ENCODE measurements at regions not wholly inside any gene's neighbourhood (a gene's known extent, or its start where the extent isn't known, plus 50 kb on each side); places are given as distances from the start of the nearest gene placed in this dataset.

DNA sequence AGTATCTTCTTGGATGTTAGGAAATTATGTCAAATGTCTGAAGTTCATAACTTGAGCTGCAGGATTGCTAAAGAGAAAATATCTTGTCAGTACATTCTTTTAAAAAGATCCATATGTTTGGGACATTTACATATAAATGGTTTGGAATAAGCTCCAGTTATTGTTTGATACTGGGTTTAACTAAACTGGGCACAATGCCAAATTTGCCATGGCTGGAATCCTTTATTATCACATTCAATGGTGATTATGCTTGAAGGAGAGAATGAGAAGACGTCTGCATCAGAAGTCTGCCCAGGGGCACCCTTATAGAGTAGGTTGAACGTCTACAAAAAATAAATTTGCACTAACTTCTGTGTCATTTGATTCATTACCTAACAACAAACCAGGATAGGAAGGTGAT, 652.5 kb downstream of the AMY1C start:
- TF ChIP-seq, protein P1, sequence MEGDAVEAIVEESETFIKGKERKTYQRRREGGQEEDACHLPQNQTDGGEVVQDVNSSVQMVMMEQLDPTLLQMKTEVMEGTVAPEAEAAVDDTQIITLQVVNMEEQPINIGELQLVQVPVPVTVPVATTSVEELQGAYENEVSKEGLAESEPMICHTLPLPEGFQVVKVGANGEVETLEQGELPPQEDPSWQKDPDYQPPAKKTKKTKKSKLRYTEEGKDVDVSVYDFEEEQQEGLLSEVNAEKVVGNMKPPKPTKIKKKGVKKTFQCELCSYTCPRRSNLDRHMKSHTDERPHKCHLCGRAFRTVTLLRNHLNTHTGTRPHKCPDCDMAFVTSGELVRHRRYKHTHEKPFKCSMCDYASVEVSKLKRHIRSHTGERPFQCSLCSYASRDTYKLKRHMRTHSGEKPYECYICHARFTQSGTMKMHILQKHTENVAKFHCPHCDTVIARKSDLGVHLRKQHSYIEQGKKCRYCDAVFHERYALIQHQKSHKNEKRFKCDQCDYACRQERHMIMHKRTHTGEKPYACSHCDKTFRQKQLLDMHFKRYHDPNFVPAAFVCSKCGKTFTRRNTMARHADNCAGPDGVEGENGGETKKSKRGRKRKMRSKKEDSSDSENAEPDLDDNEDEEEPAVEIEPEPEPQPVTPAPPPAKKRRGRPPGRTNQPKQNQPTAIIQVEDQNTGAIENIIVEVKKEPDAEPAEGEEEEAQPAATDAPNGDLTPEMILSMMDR (IDR thresholded peaks at IDR 0.05), result no peak
- no peaks in the 10 kb centered on the region for H3K27me3 Mint-ChIP-seq (ENCODE audit: low read depth, poor library complexity)
- H3K36me3 Mint-ChIP-seq (ENCODE audit: low read depth), result no peaks in the 10 kb centered on the region
- H3K9me3 Mint-ChIP-seq, result no peaks in the 10 kb centered on the region
- no peak for DNase-seq
- H3K27ac Mint-ChIP-seq, result no peak overlapping the region
- H3K4me3 Mint-ChIP-seq, result no peak overlapping the region
- no peaks in the 10 kb centered on the region for H3K4me1 Mint-ChIP-seq

DNA sequence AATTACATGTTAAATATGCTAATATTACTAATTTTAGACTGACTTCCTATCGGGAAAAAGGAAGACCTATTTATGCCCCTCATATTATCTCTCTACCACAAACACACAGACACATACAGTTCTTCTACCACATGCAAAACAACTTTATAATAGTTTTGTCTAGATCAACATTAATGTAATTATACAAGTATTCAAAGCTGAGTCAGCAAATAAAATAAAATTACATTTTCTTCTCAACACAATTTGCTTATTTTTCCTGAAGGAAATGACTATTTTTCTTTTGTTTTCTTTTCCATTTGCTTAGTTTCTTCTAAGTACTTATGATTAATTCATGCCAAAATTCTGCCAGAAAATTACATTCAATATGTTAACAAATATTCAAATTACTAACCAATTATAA, 654.2 kb downstream of the AMY1C start:
- H3K36me3 Mint-ChIP-seq (ENCODE audit: low read depth), result no peaks in the 10 kb centered on the region
- H3K4me1 Mint-ChIP-seq, result no peaks in the 10 kb centered on the region
- no peak overlapping the region for H3K27ac Mint-ChIP-seq
- TF ChIP-seq, protein P1 (IDR thresholded peaks at IDR 0.05), result no peak
- no peak overlapping the region for H3K4me3 Mint-ChIP-seq
- H3K9me3 Mint-ChIP-seq, result no peaks in the 10 kb centered on the region
- DNase-seq, result no peak
- H3K27me3 Mint-ChIP-seq (ENCODE audit: low read depth, poor library complexity), result no peaks in the 10 kb centered on the region

DNA sequence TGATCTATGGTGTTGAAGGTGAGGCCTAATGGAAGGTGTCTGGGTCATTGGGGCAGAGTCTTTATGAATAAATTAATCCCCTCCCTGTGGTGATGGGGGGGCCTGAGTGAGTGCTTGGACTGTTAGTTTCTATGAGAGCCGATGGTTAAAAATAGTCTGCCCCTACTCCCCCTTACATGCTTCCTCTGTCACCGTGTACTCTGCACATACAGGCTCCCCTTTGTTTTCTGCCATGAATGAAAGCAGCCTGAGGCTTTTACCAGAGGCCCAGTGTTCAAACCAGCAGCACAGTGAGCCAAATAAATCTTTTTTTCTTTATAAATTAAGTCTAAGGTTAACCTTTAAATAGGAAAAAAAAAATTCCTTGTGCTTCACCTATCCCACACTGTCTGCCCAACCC, 657.0 kb downstream of the AMY1C start:
- no peak overlapping the region for H3K4me3 Mint-ChIP-seq
- no peaks in the 10 kb centered on the region for H3K36me3 Mint-ChIP-seq (ENCODE audit: low read depth)
- no peaks in the 10 kb centered on the region for H3K27me3 Mint-ChIP-seq (ENCODE audit: low read depth, poor library complexity)
- H3K27ac Mint-ChIP-seq, result no peak overlapping the region
- H3K9me3 Mint-ChIP-seq, result peaks cover 3% of the 10 kb centered on the region
- TF ChIP-seq, protein P1 (IDR thresholded peaks at IDR 0.05), result no peak
- H3K4me1 Mint-ChIP-seq, result no peaks in the 10 kb centered on the region
- DNase-seq, result no peak

DNA sequence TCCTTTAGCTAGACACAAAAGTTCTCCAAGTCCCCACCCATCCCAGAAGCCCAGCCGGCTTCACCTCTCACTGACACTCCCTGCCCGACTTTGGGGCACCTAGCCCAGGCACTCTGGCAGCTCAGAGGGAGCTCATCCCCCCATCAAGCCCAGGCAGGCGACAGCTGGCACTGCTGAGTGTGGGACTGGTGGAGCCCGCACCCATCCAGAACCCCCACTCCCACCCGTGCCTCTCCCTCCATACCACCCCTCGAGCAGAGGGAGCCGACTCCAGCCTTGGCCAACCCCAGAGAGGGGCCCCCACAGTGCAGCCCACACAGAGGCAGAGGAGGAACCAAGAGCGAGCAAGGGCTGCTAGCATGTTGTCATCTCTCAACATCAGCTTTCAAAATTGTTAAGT, 658.6 kb downstream of the AMY1C start:
- Mint-ChIP-seq H3K4me1 (no peaks in the 10 kb centered on the region), H3K27me3 (ENCODE audit: low read depth, poor library complexity) (no peaks in the 10 kb centered on the region), H3K4me3 (no peak overlapping the region), H3K36me3 (ENCODE audit: low read depth) (no peaks in the 10 kb centered on the region), H3K27ac (no peak overlapping the region), H3K9me3 (peaks cover 3% of the 10 kb centered on the region)
- TF ChIP-seq, protein P1 (IDR thresholded peaks at IDR 0.05), result no peak
- DNase-seq, result no peak

DNA sequence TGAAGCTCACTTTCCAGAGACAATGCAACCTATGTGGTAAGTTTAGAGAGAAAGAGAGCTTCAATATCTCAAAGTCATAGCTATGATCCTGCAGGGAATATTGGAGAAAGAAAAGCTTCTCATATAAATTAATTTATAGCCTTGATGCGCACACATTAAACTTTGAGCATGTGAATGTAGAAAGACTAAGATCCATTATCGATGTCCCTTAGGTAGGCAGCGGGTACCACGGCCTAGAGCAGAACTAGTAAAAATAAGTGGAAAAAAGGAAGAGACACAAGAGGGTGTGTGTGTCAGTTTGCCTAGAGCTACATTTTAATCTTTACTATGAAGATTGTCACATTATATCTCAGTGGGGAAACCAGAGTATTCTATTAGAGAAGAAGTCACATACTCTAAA, 685.6 kb downstream of the AMY1C start:
- Mint-ChIP-seq H3K27me3 (ENCODE audit: low read depth, poor library complexity) (no peaks in the 10 kb centered on the region), H3K4me1 (no peaks in the 10 kb centered on the region), H3K27ac (no peak overlapping the region), H3K9me3 (peaks cover 8% of the 10 kb centered on the region), H3K36me3 (ENCODE audit: low read depth) (no peaks in the 10 kb centered on the region), H3K4me3 (no peak overlapping the region)
- TF ChIP-seq, protein P1 (IDR thresholded peaks at IDR 0.05), result no peak
- no peak for DNase-seq

DNA sequence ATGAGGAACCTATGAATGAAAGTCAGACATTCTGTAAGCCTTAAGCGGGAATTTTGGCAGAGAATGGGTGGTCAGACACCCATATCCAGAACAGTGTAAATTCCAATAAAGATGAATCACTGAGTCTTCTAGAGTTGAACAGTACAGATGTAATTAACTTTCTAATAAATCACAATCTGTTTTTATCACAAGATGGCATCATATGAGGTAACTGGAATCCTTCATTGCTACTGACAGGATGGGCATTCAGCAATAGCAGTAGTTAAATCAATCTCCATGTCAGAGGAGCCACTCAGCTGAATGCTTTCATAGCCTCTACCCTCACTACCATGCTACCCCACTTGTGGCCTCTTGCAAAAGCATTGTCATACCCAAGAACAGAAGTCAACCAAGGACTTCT, 690.3 kb downstream of the AMY1C start:
- H3K27me3 Mint-ChIP-seq (ENCODE audit: low read depth, poor library complexity), result peaks cover 4% of the 10 kb centered on the region
- H3K4me1 Mint-ChIP-seq, result no peaks in the 10 kb centered on the region
- peaks cover 6% of the 10 kb centered on the region for H3K9me3 Mint-ChIP-seq
- no peak overlapping the region for H3K27ac Mint-ChIP-seq
- DNase-seq, result no peak
- TF ChIP-seq, protein P1 (IDR thresholded peaks at IDR 0.05), result no peak
- no peaks in the 10 kb centered on the region for H3K36me3 Mint-ChIP-seq (ENCODE audit: low read depth)
- H3K4me3 Mint-ChIP-seq, result no peak overlapping the region

All from nephron progenitor cell (in vitro differentiated cells).